SK-N-SH treated with all-trans-retinoic acid at 6 μM for 48 hours (cell line): ENCODE measurements at regions not wholly inside any gene's neighbourhood (a gene's known extent, or its start where the extent isn't known, plus 50 kb on each side); places are given as distances from the start of the nearest gene placed in this dataset.

Experiments used
- ATAC-seq: fragments of 200-7000 bp; cut with Tn5 transposase; 3 replicates; pipeline ENCODE4 v1.9.1; 2020; ENCODE audit warnings: mild to moderate bottlenecking, moderate library complexity
- ARNTL ChIP-seq: fragments of 450-650 bp; formaldehyde crosslinking; IDR thresholded peaks from 2 replicates; pipeline ENCODE4 v1.5.0; 2020; ENCODE audit warnings: low read depth, mild to moderate bottlenecking, moderate library complexity, borderline replicate concordance
- BACH2 ChIP-seq: fragments of 250-450 bp; sonication (Bioruptor Pico); IDR thresholded peaks from 2 replicates; pipeline ENCODE4 v1.9.0; 2021; ENCODE audit warnings: mild to moderate bottlenecking, borderline replicate concordance
- CREB5 ChIP-seq: fragments of 250-450 bp; sonication (Bioruptor Pico); IDR thresholded peaks from 2 replicates; pipeline ENCODE4 v1.5.1; 2020; ENCODE audit warnings: low read depth, mild to moderate bottlenecking, moderate library complexity
- CSDC2 ChIP-seq: fragments of 250-450 bp; sonication (Bioruptor Pico); IDR thresholded peaks from 2 replicates; pipeline ENCODE4 v1.5.0; 2020; ENCODE audit warnings: mild to moderate bottlenecking, moderate library complexity
- ESRRG ChIP-seq: fragments of 250-450 bp; sonication (Bioruptor Pico); IDR thresholded peaks from 2 replicates; pipeline ENCODE4 v1.6.1; 2021; ENCODE audit warnings: mild to moderate bottlenecking
- ISL1 ChIP-seq: fragments of 250-450 bp; sonication (Bioruptor Pico); IDR thresholded peaks from 2 replicates; pipeline ENCODE4 v2.1.2; 2022; ENCODE audit warnings: mild to moderate bottlenecking, moderate library complexity
- OSR1 ChIP-seq: fragments of 250-450 bp; sonication (Bioruptor Pico); IDR thresholded peaks from 2 replicates; pipeline ENCODE4 v1.8.0; 2022; ENCODE audit warnings: moderate library complexity, mild to moderate bottlenecking, inconsistent platforms
- PPARA ChIP-seq: fragments of 250-450 bp; sonication (Bioruptor Pico); IDR thresholded peaks from 2 replicates; pipeline ENCODE4 v1.5.0; 2020; ENCODE audit warnings: mild to moderate bottlenecking, borderline replicate concordance
- RARB ChIP-seq: fragments of 250-450 bp; sonication (Bioruptor Pico); IDR thresholded peaks from 2 replicates; pipeline ENCODE4 v1.8.0; 2021; ENCODE audit warnings: mild to moderate bottlenecking, moderate library complexity
- TCF4 ChIP-seq: fragments of 250-450 bp; sonication (Bioruptor Pico); IDR thresholded peaks from 2 replicates; pipeline ENCODE4 v1.8.0; 2021; ENCODE audit warnings: mild to moderate bottlenecking, moderate library complexity, borderline replicate concordance
- TOX ChIP-seq: fragments of 250-450 bp; sonication (Bioruptor Pico); IDR thresholded peaks from 2 replicates; pipeline ENCODE4 v1.8.0; 2021; ENCODE audit warnings: mild to moderate bottlenecking, moderate library complexity, borderline replicate concordance
- ZFP3 ChIP-seq: fragments of 250-450 bp; sonication (Bioruptor Pico); IDR thresholded peaks from 2 replicates; pipeline ENCODE4 v1.5.0; 2020; ENCODE audit warnings: mild to moderate bottlenecking, moderate library complexity
- ZFP30 ChIP-seq: fragments of 450-650 bp; formaldehyde crosslinking; IDR thresholded peaks from 2 replicates; pipeline ENCODE4 v1.5.0; 2022; ENCODE audit warnings: mild to moderate bottlenecking, moderate library complexity
- ZNF565 ChIP-seq: fragments of 450-650 bp; formaldehyde crosslinking; conservative IDR thresholded peaks from 2 replicates; pipeline ENCODE4 v1.5.0; 2020; ENCODE audit warnings: low read depth, mild to moderate bottlenecking, moderate library complexity
- ZNF70 ChIP-seq: fragments of 450-650 bp; formaldehyde crosslinking; IDR thresholded peaks from 2 replicates; pipeline ENCODE4 v1.5.0; 2020; ENCODE audit warnings: mild to moderate bottlenecking, moderate library complexity
- ZNF8 ChIP-seq: fragments of 450-650 bp; formaldehyde crosslinking; IDR thresholded peaks from 2 replicates; pipeline ENCODE4 v1.5.0; 2020; ENCODE audit warnings: mild to moderate bottlenecking, moderate library complexity
- TF ChIP-seq, protein P1 (sequence below): fragments of 250-450 bp; sonication (Bioruptor Pico); IDR thresholded peaks from 2 replicates; pipeline ENCODE4 v1.5.1; 2021; ENCODE audit warnings: mild to moderate bottlenecking, moderate library complexity
- TF ChIP-seq, protein P2 (sequence below): fragments of 250-450 bp; sonication (Bioruptor Pico); IDR thresholded peaks from 2 replicates; pipeline ENCODE4 v1.8.0; 2021; ENCODE audit warnings: low read depth, mild to moderate bottlenecking, moderate library complexity, borderline replicate concordance
- TF ChIP-seq, protein P3 (sequence below): fragments of 250-450 bp; sonication (Bioruptor Pico); IDR thresholded peaks from 2 replicates; pipeline ENCODE4 v1.5.0; 2020; ENCODE audit warnings: mild to moderate bottlenecking, moderate library complexity

- ATAC-seq = no peak
- TF ChIP-seq ZFP30 (CRISPR knock-in tag) (no peak), ARNTL (CRISPR knock-in tag) (no peak)
These were observed 130.8 kb downstream of the PJA1 start for GRCh38 chrX:69034451-69034850.

- TF ChIP-seq, protein P1, sequence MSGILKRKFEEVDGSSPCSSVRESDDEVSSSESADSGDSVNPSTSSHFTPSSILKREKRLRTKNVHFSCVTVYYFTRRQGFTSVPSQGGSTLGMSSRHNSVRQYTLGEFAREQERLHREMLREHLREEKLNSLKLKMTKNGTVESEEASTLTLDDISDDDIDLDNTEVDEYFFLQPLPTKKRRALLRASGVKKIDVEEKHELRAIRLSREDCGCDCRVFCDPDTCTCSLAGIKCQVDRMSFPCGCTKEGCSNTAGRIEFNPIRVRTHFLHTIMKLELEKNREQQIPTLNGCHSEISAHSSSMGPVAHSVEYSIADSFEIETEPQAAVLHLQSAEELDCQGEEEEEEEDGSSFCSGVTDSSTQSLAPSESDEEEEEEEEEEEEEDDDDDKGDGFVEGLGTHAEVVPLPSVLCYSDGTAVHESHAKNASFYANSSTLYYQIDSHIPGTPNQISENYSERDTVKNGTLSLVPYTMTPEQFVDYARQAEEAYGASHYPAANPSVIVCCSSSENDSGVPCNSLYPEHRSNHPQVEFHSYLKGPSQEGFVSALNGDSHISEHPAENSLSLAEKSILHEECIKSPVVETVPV (CRISPR knock-in tag) = no peak
- TF ChIP-seq ARNTL (CRISPR knock-in tag) (no peak), ISL1 (CRISPR knock-in tag) (no peak), ZNF565 (CRISPR knock-in tag) (no peak), ZFP30 (CRISPR knock-in tag) (no peak), OSR1 (CRISPR knock-in tag) (no peak), RARB (CRISPR knock-in tag) (no peak), CREB5 (CRISPR knock-in tag) (no peak), ESRRG (no peak), ZNF8 (CRISPR knock-in tag) (no peak), TCF4 (CRISPR knock-in tag) (no peak)
- TF ChIP-seq, protein P2, sequence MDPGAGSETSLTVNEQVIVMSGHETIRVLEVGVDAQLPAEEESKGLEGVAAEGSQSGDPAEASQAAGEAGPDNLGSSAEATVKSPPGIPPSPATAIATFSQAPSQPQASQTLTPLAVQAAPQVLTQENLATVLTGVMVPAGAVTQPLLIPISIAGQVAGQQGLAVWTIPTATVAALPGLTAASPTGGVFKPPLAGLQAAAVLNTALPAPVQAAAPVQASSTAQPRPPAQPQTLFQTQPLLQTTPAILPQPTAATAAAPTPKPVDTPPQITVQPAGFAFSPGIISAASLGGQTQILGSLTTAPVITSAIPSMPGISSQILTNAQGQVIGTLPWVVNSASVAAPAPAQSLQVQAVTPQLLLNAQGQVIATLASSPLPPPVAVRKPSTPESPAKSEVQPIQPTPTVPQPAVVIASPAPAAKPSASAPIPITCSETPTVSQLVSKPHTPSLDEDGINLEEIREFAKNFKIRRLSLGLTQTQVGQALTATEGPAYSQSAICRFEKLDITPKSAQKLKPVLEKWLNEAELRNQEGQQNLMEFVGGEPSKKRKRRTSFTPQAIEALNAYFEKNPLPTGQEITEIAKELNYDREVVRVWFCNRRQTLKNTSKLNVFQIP (CRISPR knock-in tag) = no peak
- TF ChIP-seq, protein P3, sequence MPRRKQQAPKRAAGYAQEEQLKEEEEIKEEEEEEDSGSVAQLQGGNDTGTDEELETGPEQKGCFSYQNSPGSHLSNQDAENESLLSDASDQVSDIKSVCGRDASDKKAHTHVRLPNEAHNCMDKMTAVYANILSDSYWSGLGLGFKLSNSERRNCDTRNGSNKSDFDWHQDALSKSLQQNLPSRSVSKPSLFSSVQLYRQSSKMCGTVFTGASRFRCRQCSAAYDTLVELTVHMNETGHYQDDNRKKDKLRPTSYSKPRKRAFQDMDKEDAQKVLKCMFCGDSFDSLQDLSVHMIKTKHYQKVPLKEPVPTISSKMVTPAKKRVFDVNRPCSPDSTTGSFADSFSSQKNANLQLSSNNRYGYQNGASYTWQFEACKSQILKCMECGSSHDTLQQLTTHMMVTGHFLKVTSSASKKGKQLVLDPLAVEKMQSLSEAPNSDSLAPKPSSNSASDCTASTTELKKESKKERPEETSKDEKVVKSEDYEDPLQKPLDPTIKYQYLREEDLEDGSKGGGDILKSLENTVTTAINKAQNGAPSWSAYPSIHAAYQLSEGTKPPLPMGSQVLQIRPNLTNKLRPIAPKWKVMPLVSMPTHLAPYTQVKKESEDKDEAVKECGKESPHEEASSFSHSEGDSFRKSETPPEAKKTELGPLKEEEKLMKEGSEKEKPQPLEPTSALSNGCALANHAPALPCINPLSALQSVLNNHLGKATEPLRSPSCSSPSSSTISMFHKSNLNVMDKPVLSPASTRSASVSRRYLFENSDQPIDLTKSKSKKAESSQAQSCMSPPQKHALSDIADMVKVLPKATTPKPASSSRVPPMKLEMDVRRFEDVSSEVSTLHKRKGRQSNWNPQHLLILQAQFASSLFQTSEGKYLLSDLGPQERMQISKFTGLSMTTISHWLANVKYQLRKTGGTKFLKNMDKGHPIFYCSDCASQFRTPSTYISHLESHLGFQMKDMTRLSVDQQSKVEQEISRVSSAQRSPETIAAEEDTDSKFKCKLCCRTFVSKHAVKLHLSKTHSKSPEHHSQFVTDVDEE (CRISPR knock-in tag) = no peak
- no peak for ATAC-seq
These were observed 131.3 kb downstream of the PJA1 start for GRCh38 chrX:69033936-69034335.

DNA sequence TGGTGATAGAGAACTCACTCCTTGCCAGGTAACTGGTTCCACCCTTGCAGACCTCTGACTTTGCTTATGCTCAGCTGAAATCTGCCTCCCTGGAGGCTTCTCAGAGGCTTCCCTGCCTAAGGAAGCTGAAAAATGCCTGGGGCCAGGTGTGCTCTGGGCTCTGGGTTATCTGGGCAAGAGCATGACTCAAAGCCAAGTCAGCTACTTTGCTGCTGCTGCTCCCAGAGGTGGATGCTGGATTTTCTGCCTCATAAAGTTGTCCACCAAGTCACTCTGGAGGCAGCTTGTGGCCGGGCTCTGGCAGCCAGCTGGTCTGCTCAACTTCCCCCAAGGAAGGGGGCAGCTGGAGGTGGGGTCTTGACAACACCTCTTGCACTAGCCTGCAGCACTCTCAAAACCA, 132.7 kb downstream of the PJA1 start:
- TF ChIP-seq, protein P3 (CRISPR knock-in tag) = no peak
- TF ChIP-seq ZNF8 (CRISPR knock-in tag) (no peak), CSDC2 (CRISPR knock-in tag) (no peak), ZNF565 (CRISPR knock-in tag) (no peak), BACH2 (CRISPR knock-in tag) (no peak)
- TF ChIP-seq, all 23 proteins: peak for 0
- ATAC-seq = no peak

- no peak for ATAC-seq
- no peak for TF ChIP-seq ESRRG
- TF ChIP-seq, all 23 proteins: peak for 0
These were observed 133.3 kb downstream of the PJA1 start for GRCh38 chrX:69031971-69032391.

GRCh38 chrX:69031181-69031580, 134.1 kb downstream of the PJA1 start:
- ATAC-seq = peak; percentile 79
- TF ChIP-seq ARNTL (CRISPR knock-in tag) = no peak
- no peak for TF ChIP-seq OSR1 (CRISPR knock-in tag)
- no peak for TF ChIP-seq CREB5 (CRISPR knock-in tag)
- TF ChIP-seq, protein P1 (CRISPR knock-in tag) = no peak
- no peak for TF ChIP-seq ISL1 (CRISPR knock-in tag)
- TF ChIP-seq TOX = no peak
- TF ChIP-seq ZNF565 (CRISPR knock-in tag) = no peak
- TF ChIP-seq ZFP30 (CRISPR knock-in tag) = no peak
- TF ChIP-seq ESRRG = no peak
- no peak for TF ChIP-seq PPARA
- TF ChIP-seq RARB (CRISPR knock-in tag) = no peak
- no peak for TF ChIP-seq ZFP3 (CRISPR knock-in tag)
- no peak for TF ChIP-seq TCF4 (CRISPR knock-in tag)
- no peak for TF ChIP-seq ZNF70
